SK-N-MC (cell line): ENCODE measurements at regions not wholly inside any gene's neighbourhood (a gene's known extent, or its start where the extent isn't known, plus 50 kb on each side); places are given as distances from the start of the nearest gene placed in this dataset.

Experiments used
- EZH2 ChIP-seq: fragments of 200-600 bp; sonication (generic); IDR thresholded peaks from one replicate; pipeline ENCODE4 v1.6.1; 2017; ENCODE audit warnings: antibody characterized with exemption
- POLR2AphosphoS5 ChIP-seq: IDR thresholded peaks from 2 replicates; pipeline ENCODE4 v1.6.1; 2012; ENCODE audit warnings: mild to moderate bottlenecking, low read depth, low read length, borderline replicate concordance

- TF ChIP-seq EZH2: no peak
- no peak for TF ChIP-seq POLR2AphosphoS5
Observed at GRCh38 chr6:134810402-134810801, 139.5 kb downstream of the ALDH8A1 start.
